Neutrophil (primary cell): ENCODE measurements at regions not wholly inside any gene's neighbourhood (a gene's known extent, or its start where the extent isn't known, plus 50 kb on each side); places are given as distances from the start of the nearest gene placed in this dataset.

Experiments
- H3K27ac ChIP-seq: fragments of 200-600 bp; sonication (generic); 2 replicates; pipeline ENCODE4 v1.5.1; 2016; ENCODE audit warnings: mild to moderate bottlenecking, moderate library complexity
- H3K27me3 ChIP-seq: fragments of 200-600 bp; sonication (generic); 2 replicates; pipeline ENCODE4 v1.6.0; 2016; ENCODE audit warnings: mild to moderate bottlenecking
- H3K36me3 ChIP-seq: fragments of 200-600 bp; sonication (generic); 2 replicates; pipeline ENCODE4 v1.5.1; 2017
- H3K4me1 ChIP-seq, 2 experiments: fragments of 200-600 bp in 1 of 2; sonication (generic) in 1 of 2; 1 replicate in 1 of 2; 2 replicates in 1 of 2; pipeline versions ENCODE4 v1.5.1 to v1.6.1; 2013 to 2016; ENCODE audit warnings: low read depth in 1 of 2, low read length in 1 of 2, mild to moderate bottlenecking in 1 of 2, moderate library complexity in 1 of 2; ENCODE audit not compliant: control insufficient read depth in 1 of 2, insufficient read depth in 1 of 2
- H3K4me3 ChIP-seq, 2 experiments: fragments of 200-600 bp in 1 of 2; sonication (generic) in 1 of 2; 1 replicate in 1 of 2; 2 replicates in 1 of 2; pipeline ENCODE4 v1.5.1; 2013 to 2016; ENCODE audit warnings: low read depth in 1 of 2, low read length in 1 of 2, mild to moderate bottlenecking in 1 of 2, moderate library complexity in 1 of 2
- H3K9me3 ChIP-seq: fragments of 200-600 bp; sonication (generic); 2 replicates; pipeline ENCODE4 v1.5.1; 2016
- TF ChIP-seq, protein P1 (sequence below): fragments of 200-600 bp; sonication (generic); IDR thresholded peaks from 2 replicates; pipeline ENCODE4 v1.5.1; 2016; ENCODE audit warnings: antibody characterized with exemption

DNA sequence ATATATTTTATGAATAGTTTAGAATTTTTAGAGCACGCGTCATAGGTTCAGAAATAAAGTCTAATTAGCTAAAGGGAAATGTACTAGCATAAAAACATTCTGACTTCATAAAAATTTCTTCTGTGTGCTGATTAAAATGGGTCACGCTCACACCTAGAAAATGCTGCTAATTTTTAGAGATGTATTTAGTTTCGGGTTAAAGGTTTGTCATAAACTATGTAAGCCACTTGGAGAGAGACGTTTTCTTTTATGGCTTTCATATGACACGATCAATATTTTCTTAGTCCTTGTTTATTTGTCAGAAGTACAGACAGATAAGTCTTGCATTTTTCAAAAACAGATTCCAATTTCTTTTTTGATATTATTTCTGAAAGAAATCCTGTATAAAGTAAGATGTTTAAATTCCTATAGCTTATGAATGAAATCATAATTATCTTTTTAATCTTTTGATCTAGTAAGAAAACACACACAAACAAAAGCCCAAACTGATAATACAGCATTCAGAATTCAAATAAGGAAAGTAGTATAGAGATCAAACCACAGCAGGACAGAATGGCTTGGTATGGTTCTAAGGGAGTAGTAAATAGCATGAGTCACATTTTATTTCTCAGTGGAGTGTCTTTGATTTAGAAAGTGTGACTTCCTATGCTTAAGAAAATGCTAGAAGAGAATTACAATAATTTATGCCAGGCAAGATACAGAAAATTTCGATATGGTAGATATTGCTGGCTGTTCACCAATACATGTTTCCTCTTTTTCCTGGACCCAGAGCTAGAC, 236.6 kb downstream of the GPD2 start:
- Histone ChIP-seq H3K4me1 (no peaks in the 10 kb centered on the region), H3K4me3 (no peak overlapping the region), H3K9me3 (no peaks in the 10 kb centered on the region), H3K36me3 (no peaks in the 10 kb centered on the region), H3K27ac (no peak overlapping the region), H3K27me3 (no peaks in the 10 kb centered on the region)
- TF ChIP-seq, protein P1, sequence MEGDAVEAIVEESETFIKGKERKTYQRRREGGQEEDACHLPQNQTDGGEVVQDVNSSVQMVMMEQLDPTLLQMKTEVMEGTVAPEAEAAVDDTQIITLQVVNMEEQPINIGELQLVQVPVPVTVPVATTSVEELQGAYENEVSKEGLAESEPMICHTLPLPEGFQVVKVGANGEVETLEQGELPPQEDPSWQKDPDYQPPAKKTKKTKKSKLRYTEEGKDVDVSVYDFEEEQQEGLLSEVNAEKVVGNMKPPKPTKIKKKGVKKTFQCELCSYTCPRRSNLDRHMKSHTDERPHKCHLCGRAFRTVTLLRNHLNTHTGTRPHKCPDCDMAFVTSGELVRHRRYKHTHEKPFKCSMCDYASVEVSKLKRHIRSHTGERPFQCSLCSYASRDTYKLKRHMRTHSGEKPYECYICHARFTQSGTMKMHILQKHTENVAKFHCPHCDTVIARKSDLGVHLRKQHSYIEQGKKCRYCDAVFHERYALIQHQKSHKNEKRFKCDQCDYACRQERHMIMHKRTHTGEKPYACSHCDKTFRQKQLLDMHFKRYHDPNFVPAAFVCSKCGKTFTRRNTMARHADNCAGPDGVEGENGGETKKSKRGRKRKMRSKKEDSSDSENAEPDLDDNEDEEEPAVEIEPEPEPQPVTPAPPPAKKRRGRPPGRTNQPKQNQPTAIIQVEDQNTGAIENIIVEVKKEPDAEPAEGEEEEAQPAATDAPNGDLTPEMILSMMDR = no peak

DNA sequence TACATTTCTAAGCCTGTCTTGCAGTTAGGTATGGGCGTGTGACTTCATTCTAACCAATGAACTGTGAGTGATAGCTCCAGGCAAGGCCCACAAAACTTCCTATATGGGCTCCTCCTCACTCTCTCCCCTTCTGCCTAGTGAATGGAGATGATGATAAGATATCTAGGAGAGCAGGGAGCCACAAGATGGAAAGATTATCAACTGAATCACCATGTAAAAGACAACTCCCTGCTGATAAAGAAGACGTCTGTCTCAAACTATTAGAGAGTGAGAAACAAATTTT, 237.1 kb downstream of the GPD2 start:
- Histone ChIP-seq H3K9me3 (no peaks in the 10 kb centered on the region), H3K36me3 (no peaks in the 10 kb centered on the region), H3K4me3 (no peak overlapping the region), H3K4me1 (no peaks in the 10 kb centered on the region), H3K27ac (no peak overlapping the region), H3K27me3 (no peaks in the 10 kb centered on the region)
- TF ChIP-seq, protein P1 = no peak

DNA sequence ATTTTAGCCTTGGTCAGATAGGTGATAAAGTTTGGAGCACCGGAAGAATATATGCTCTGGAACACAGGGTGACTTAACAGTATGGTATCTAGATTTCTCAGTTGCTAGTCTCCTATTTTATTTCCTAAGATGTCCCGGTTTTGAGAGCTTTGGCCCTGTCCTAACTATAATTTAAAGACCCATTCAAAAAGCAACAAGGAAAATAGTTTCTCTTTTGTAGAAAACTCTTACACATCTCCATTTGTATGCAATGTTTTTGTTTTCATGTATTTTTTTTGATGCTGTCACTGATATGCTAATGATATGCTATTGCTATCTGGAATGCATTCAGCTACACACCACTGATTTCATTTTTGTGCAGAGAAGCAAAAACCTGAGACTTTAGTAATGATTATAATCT, 237.8 kb downstream of the GPD2 start:
- TF ChIP-seq, protein P1 = no peak
- no peaks in the 10 kb centered on the region for H3K4me1 ChIP-seq
- H3K4me3 ChIP-seq = no peak overlapping the region
- no peaks in the 10 kb centered on the region for H3K9me3 ChIP-seq
- H3K27ac ChIP-seq = no peak overlapping the region
- H3K36me3 ChIP-seq = no peaks in the 10 kb centered on the region
- no peaks in the 10 kb centered on the region for H3K27me3 ChIP-seq

DNA sequence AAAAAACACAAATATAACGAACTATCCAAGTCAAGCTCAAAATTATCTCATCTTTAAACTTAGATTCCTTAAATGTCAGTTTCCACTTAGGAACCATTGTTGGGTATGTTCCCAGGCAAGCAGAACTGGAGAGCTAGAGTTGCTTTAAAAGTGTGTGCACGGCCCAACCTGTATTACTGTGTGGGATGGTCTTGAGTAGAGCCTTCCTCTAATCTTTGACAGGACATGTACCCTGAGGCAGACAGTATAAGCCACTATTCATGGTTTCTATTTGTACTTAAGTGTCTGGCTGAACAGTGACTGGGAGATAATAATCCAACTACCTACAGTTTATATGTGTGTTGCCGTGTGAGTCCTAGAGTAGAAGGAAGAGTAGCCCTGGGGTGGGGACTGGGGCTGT, 239.7 kb downstream of the GPD2 start:
- Histone ChIP-seq H3K27me3 (no peaks in the 10 kb centered on the region), H3K36me3 (no peaks in the 10 kb centered on the region), H3K4me1 (no peaks in the 10 kb centered on the region), H3K27ac (no peak overlapping the region), H3K4me3 (no peak overlapping the region), H3K9me3 (no peaks in the 10 kb centered on the region)
- TF ChIP-seq, protein P1 = no peak

DNA sequence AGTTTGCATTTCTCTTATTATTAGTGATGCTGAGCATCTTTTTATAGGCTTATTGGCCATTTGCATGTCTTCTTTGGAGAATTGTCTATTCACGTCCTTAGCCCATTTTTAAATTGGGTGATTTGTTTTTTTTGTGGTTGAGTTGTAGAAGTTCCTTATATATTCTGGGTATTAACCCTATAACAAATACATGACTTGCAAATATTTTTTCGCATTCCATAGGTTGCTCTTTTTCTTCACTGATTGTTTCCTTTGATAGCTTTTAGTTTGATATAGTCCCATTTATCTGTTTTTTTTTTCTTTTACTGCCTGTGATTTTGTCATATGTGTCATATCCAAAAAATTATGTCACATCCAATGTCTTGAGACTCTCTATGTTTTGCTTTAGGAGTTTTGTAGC, 243.6 kb downstream of the GPD2 start:
- TF ChIP-seq, protein P1 = no peak
- no peaks in the 10 kb centered on the region for H3K27me3 ChIP-seq
- no peak overlapping the region for H3K4me3 ChIP-seq

DNA sequence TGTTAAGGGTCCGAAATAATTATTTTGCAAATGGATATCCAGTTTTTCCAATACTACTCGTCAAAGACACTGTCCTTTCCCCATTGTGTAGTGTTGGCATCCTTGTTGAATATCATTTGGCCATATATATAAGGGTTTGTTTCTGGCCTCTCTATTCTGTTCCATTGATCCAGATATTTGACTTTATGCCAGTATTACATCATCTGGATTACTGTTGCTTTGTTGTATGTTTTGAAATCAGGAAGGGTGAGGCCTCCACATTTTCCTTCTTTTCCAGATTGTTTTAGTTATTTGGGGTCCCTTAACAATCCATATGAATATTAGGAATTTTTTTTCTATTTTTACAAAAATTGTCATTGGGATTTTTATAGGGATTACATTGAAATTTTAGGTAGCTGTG, 244.1 kb downstream of the GPD2 start:
- Histone ChIP-seq H3K4me1 (no peaks in the 10 kb centered on the region), H3K36me3 (no peaks in the 10 kb centered on the region), H3K4me3 (no peak overlapping the region), H3K27me3 (no peaks in the 10 kb centered on the region), H3K27ac (no peak overlapping the region), H3K9me3 (no peaks in the 10 kb centered on the region)
- TF ChIP-seq, protein P1 = no peak

More for the DNA sequence above, 243.6 kb downstream of the GPD2 start:
- H3K36me3 ChIP-seq = no peaks in the 10 kb centered on the region
- H3K9me3 ChIP-seq = no peaks in the 10 kb centered on the region
- H3K4me1 ChIP-seq = no peaks in the 10 kb centered on the region
- no peak overlapping the region for H3K27ac ChIP-seq
